HCT116 (cell line): ENCODE measurements at regions not wholly inside any gene's neighbourhood (a gene's known extent, or its start where the extent isn't known, plus 50 kb on each side); places are given as distances from the start of the nearest gene placed in this dataset.

Experiments used
- EZH2phosphoT487 ChIP-seq: fragments of 200-600 bp; IDR thresholded peaks from 2 replicates; pipeline ENCODE4 v1.6.1; 2018; ENCODE audit warnings: antibody characterized with exemption, borderline replicate concordance
- JUND ChIP-seq: IDR thresholded peaks from 2 replicates; pipeline ENCODE4 v1.6.1; 2012
- MAX ChIP-seq: IDR thresholded peaks from 2 replicates; pipeline ENCODE4 v1.6.1; 2012
- YY1 ChIP-seq: IDR thresholded peaks from 2 replicates; pipeline ENCODE4 v1.6.1; 2011; ENCODE audit warnings: low read length, low read depth, moderate library complexity, mild to moderate bottlenecking; ENCODE audit not compliant: insufficient replicate concordance; ENCODE audit errors: extremely low read depth
- TF ChIP-seq, protein P1 (sequence below), 3 experiments: fragments of 200-600 bp in 1 of 3; sonication (generic) in 1 of 3; IDR thresholded peaks in 2 of 3; conservative IDR thresholded peaks in 1 of 3; 2 replicates each; pipeline ENCODE4 v1.5.1; 2012 to 2017; ENCODE audit warnings: low read depth in 2 of 3, low read length in 2 of 3, antibody characterized with exemption in 1 of 3, borderline replicate concordance in 1 of 3, control low read depth in 1 of 3, mild to moderate bottlenecking in 1 of 3, mixed read lengths in 1 of 3, mixed run types in 1 of 3, moderate library complexity in 1 of 3; ENCODE audit not compliant: insufficient read depth in 1 of 3

GRCh38 chr16:88194397-88195268 is 188.1 kb upstream of the ZNF469 start:
- no peak for TF ChIP-seq MAX
- no peak for TF ChIP-seq YY1
- no peak for TF ChIP-seq EZH2phosphoT487
- TF ChIP-seq JUND: no peak
- TF ChIP-seq, protein P1, sequence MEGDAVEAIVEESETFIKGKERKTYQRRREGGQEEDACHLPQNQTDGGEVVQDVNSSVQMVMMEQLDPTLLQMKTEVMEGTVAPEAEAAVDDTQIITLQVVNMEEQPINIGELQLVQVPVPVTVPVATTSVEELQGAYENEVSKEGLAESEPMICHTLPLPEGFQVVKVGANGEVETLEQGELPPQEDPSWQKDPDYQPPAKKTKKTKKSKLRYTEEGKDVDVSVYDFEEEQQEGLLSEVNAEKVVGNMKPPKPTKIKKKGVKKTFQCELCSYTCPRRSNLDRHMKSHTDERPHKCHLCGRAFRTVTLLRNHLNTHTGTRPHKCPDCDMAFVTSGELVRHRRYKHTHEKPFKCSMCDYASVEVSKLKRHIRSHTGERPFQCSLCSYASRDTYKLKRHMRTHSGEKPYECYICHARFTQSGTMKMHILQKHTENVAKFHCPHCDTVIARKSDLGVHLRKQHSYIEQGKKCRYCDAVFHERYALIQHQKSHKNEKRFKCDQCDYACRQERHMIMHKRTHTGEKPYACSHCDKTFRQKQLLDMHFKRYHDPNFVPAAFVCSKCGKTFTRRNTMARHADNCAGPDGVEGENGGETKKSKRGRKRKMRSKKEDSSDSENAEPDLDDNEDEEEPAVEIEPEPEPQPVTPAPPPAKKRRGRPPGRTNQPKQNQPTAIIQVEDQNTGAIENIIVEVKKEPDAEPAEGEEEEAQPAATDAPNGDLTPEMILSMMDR (IDR thresholded peaks at IDR 0.05 in 2 of 3, conservative IDR thresholded peaks at IDR 0.05 in 1 of 3; ENCODE audit: borderline replicate concordance in 1 of 3, insufficient read depth in 1 of 3, low read depth in 2 of 3, low read length in 2 of 3): peak in 1 of 3 experiments; percentile 19; a peak in 1 of 6 replicates
